NCI-H345 (cell line): ENCODE measurements at regions not wholly inside any gene's neighbourhood (a gene's known extent, or its start where the extent isn't known, plus 50 kb on each side); places are given as distances from the start of the nearest gene placed in this dataset.

Experiments
- DNase-seq: peaks from one replicate; lab custom pipeline; 2025; lab: John Stamatoyannopoulos, UW

DNA sequence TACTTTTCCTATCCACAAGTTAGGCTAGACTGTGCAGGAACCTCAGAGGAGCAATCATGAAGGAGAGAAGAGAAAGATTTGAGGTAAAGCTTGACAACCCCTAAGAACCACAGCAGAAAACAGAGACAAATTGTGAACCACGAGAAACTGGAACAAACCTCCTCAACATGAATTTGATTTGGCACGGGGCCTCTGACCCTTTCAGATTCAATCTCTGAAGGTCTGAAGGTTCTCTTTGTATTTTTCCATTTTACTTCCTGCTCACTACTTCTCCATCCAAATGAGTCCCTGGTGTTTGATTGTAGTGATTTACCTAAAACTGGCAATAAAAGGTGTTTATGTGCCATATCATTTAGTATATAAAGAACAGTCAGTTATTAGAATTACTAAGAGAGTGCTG lies 126.1 kb upstream of the STXBP5 start:
- DNase-seq: no peak

DNA sequence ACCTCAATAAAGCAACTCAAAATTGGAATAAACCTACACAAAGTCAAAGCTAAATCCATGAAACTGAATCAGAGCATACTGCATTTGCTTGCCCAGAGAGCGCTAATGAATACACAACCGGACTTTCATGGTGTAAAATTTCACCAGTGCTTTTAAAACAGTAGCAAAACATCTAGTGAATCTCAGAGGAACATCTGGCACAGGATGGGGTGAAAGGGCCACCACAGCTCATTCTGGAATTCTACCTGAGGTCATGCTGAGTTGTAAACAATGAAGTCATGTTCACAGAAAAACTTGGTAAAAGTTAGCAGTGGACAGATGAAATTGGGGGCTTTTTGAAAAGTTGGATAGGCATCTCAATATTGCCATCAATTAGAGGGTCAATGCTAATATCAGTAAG lies 125.6 kb upstream of the STXBP5 start:
- no peak for DNase-seq

DNA sequence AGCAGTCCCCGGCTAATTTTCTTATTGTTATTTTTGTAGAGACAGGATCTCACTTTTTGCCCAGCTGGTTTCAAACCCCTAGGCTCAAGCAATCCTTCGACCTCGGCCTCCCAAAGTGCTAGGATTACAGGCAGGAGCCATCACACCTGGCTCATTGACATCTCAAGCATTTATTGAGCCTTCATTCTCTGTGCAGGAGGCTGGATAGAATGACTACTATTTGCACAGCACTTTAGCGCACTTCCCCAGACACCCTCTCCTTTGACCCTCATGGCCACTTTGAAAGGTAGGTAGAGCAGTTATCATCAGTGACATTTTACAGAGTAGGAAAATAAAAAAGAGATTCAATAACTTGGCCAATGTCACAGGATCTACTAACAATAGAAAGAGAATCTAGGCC lies 124.0 kb upstream of the STXBP5 start:
- DNase-seq: peak; percentile 45

DNA sequence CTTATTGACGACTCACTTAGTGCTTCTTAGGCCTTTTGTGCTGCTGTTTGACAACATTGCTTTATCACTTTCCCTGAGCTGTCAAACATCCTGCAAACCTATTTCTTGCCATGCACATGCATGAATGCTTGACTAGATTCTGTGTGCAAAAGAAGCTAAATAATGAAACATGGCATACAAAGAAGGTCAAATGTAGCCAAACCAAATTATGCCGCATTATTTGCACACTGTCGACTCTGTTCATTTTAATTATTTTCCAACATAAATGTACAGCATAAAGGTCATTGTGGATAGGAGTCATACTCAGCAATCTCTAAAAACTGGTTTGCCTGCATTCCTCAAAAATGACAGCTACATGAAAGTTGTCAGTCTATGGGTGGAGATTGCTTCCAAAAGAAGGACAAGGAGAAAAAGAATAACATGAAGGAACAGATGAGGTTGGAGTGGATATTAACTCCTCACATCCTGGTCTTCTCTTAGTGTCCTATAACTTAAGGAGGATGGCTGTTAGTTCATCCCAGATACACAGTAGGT lies 123.1 kb upstream of the STXBP5 start:
- DNase-seq: no peak

DNA sequence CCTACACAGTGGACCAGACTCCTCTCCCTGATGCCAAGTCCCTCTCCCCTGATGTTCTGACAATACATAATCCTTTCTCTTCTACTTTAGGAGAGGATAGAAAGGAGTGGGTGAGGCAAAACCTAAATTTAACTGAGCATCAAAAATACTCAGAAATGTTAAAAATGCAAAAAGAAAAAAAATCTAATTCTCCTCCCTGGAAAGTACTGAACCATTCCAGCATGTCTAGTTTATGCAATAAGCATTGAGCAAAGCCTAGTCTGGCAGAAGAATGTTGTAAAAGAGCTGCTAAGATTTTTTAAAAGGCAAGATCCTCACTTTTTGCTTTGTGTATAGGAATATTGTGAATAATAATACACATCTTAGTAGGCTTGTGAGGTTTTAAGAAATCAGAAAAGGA lies 116.6 kb upstream of the STXBP5 start:
- no peak for DNase-seq

DNA sequence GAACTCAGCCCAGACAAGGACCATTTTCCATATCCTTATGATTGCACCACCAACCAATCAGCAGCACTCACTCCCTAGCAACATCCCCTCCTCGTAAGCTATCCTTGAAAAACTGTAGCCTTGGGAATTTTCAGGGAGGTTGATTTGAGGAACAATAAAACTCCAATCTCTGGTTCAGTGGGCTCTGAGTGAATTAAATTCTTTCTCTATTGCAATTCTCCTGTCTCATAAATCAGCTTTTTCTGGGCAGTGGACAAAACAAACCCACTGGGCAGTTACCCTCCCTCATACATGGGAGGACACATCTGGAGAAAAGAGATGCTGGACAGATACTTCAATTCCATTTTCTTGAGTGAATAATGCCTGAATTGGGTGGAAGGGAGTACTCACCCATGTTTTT lies 115.4 kb upstream of the STXBP5 start:
- DNase-seq: no peak

DNA sequence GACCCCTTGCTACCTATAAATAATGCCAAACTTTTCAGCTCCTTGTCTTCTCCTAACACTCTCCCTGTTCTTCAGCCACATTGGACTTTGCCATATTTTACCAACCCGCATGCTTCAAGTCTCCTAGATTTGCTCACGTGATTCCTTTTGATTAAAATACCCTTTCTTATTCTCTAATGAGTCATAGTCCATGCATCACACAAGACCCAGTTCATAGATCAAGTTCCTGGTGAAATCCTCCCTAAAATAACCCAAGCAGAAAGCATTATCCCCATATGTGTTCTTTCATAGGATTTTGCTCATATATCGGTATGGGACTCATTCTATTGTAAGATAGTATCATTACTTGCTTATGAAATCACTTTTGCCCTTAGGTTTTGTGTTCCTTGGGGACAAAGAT lies 108.9 kb upstream of the STXBP5 start:
- DNase-seq: no peak

DNA sequence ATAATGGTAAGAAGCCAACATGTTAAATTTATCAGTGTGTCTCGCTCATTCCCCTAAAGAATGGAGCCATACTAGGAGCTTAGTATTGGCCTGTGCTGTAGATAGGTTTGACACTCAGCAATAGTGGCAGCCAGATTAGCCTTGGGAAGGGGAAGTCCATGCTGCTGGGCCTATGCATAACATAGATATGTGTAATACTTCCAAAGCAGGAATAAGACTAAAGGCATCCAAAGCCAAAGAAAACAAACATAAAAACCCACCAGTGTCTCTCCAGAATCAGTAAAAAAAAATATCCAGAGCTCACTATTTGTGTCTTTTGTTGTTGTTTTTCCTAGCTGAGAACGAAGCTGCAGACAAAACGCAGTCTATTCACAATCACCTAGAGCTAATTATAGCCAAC lies 104.2 kb upstream of the STXBP5 start:
- no peak for DNase-seq

DNA sequence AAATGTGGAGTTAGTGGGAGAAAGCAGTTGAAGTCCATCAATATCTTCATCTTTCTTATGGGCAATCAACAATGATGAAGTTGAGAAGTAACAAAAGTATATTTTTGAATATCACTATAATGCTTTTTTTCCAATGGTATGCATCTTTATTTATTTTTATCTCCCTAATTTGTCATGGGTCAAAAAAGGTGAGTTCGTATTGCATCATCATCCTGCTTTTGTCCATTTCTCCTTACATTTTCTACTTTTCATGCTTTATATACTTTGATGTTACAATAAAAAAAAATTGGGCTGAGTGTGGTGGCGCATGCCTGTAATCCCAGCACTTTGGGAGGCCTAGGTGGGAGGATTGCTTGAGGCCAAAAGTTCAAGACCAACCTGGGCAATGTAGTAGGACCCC lies 101.2 kb upstream of the STXBP5 start:
- no peak for DNase-seq

DNA sequence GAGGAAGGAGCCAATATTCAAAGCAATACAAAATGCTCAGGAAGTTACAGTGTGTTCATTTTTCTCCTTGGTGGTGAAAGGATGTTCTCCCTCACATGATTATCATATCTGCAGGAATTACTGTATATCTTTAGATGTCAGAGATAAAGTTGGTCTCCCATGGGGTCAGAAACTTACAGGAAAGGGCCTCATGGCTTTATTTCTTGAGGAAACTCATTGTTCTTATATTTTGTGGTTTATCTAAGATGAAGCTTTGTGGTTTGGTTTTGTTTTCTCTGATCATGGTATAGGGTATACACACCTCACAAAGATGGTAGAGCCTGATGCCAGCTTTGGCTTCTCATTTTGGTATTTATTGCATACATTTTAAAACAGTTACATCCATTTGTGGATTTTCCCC lies 100.5 kb upstream of the STXBP5 start:
- DNase-seq: no peak

DNA sequence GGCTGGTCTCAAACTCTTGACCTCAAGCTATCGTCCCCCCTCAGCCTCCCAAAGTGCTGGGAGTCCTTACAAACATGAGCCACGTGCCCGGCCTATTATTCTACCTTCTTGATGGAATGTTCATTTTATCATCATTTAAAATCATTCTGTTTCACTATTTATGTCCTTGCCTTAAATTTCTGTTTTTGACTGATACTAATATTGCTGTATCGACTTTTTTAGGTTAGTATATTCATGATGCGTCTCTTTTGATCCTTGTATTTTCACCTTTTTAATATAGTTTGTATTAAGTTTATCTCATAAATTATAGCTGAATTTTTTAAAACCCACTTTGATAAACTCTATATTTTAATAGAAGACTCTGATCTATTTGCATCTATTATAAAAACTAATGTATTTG lies 98.4 kb upstream of the STXBP5 start:
- DNase-seq: no peak

DNA sequence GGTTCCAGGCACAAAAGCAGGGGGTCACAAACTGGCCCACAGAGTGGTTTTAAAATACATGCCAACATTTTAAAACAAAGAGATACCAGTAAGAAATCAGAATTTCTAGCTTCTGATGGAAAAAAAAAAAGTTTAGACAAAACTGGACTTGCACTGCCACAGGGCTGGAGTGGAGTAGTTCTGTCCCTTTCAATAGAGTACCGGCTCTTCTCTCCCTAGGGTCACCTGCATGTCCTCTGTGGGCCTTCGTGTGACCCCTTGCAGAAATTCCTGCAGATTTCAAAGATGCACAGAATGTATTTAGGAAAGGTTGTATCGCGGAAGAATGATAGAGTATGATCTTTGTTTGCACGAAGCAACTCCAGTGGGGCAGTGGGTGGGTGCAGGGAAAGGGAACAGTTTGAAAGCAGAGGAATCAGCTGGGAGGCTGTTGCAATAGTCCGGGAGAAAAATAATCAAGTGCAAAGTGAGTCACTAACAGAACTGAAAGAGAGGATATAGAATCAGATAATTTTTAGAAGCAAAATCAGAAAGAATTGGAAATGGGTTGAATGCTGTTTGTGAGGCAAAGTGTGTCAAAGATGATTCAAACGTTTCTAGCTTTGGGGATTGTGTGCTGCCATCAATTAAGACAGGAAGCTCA lies 97.3 kb upstream of the STXBP5 start:
- DNase-seq: no peak

DNA sequence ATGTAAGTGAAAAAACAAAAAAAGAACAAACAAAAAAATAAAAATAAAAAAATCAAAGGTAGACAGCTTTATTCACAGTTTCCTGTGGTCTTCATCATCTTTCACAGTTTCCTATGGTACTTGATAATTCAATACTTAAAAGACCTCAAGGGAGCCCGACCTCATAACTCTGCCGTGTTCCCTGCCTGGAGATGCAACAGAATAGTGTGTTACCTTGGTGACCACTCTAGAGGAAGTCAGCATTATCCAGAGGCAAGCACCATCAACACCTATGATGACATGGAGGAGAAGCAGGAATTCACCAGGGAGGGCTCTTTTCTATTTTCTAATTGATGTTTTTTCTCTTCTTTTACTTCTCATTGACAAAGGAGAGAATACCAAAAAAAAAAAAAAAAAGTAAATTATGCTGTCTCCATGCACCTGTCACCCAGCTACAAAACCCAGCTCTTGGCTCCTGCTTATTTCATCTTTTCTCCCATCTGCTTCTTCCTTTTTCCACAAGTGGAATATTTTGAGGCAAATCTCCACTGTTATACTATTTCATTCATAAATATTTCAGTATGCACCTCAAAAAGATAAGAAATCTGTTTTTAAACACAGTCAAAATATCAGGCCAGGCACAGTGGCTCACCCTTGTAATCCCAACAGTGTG lies 95.8 kb upstream of the STXBP5 start:
- peak; percentile 19 for DNase-seq

DNA sequence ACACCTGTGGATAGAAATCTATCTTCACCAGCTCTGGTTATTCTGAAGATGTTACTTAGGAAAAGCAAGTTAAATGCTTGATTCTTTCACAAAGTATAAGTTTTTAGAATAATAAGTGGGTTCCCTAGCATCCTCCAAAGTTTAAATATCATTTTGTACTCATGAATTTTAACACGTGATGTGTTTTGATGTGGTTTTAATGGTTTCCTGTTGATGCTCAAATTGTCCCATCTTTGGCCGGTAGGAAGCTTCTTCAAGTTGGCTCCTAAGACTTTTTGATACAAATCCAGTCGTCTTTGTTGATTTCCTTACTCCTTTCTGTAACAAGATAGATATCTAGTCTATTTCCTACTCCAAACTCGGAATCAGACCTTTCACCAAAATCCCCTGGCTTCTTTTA lies 94.5 kb upstream of the STXBP5 start:
- DNase-seq: no peak

DNA sequence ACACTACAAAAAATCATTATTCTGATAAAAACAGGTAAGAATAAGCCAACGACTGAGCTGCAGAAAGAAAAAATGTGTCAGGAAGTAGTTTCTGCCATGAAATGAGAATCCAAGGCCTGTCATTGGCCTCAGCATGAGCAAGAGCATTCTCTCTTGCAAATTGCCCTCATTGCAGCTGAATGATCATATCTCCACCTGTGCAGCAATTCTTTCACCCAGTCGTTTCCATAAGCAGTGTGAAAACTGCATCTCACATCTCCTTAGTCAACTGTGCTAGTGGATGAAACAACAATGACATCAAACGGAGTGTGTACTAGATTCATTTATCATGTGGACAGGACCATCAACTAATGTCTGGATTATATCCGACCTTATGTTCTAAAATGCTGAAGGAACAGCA lies 88.2 kb upstream of the STXBP5 start:
- DNase-seq: no peak

DNA sequence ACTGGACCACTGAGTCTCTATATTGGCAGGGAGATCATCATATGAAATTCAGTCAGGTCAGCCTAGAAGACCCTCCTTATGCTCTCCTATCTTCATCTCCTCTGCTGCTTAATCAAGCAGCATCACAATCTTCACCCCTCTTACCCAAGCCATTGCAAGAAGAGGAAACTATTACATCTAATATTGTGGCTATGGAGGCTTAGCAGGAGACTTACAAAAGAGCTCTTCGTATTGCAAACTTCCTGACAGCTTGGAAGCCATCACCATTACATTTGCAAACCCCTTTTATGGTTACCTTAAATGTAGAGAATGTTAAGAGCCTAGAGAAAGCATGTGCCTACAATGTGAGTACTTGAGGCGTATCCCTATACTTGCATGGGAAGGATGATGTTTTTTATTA lies 87.2 kb upstream of the STXBP5 start:
- DNase-seq: no peak

DNA sequence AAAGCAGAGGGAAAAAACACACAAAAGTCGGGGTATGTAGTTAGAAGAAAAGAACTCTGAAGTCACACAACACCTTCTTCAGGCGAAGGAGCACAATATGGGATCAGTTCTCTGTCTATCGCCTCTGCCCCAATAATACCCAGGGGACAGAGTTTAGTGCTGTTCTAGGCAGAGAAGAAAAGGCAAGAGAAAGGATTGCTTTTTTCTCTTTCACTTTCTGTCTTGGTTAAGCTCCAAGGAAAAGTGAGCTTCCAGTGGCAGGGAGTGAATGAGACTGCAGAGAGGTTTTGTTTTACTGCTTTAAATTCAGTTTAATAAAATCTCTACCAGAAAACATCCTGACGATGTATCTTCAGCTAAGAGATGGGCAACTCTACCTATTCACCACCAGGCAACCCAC lies 86.6 kb upstream of the STXBP5 start:
- DNase-seq: no peak

DNA sequence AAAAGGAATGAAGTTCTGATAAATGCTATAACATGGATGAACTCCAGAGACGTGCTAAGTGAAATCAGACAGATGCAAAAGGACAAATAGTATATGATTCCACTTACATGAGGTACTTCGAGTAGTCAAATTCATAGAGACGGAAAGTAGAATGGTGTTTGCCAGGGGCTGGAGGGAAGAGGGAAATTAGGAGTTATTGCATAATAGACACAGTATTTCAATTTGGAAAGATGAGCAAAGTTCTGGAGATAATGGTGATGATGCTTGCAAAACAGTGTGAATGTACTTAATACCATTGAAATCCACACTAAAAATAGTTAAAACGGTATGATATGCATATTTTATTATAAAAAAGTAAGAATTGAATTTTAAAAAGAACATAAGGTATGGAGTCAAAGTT lies 84.9 kb upstream of the STXBP5 start:
- DNase-seq: no peak

DNA sequence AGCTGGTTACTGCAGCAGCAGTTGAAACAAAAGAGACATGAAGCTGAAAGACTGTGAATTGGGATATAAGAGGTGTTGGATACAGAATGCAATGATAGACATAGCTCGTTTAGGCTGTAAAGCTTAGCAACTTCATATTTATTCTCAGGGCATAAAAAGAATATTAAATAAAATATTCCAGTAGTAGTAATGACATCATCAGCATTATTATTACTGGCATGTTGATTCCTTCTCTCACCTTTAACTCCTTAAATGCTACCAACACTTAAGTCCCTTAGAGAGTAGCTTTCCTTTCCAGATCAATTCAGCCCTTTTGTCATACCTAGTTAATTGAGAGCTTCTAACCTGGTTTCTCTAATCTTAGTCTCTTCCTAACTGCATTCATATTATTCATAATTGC lies 81.4 kb upstream of the STXBP5 start:
- DNase-seq: no peak

DNA sequence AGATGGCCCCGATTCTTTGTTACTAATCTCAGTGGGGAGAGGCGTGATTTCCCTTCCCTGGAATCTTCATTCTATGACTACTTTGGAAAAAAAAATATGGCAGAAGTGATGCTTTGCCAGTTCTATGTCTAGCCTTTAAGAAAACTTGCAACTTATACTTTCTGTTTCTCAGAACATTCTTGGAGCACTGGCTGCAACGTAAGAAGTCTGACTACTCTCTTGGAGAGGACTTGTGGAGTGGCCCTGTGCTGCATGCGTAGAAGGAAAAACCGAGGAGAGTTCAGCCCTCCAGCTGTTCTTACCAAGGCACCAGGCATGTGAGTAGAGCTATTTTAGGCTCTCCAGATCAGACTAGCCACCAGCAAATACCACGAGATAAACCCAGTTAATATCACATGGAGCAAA lies 77.6 kb upstream of the STXBP5 start:
- no peak for DNase-seq

DNA sequence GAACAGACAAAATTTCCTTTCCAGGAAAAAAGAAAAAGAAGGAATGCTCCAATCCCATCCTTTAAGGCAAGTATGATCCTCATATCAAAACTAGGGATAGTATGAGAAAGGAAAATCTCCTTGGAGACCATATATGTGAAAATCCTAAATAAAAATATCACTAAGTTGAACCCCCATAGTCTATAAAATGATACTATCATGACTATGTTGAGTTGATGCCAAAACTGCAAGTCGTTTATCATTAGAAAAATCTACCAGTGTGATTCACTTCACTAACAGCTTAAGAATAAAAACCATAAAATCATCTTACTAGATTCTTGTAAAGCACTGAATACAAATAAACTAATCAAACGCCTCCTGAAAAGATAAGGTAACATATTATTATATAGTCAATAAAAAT lies 76.6 kb upstream of the STXBP5 start:
- DNase-seq: no peak

DNA sequence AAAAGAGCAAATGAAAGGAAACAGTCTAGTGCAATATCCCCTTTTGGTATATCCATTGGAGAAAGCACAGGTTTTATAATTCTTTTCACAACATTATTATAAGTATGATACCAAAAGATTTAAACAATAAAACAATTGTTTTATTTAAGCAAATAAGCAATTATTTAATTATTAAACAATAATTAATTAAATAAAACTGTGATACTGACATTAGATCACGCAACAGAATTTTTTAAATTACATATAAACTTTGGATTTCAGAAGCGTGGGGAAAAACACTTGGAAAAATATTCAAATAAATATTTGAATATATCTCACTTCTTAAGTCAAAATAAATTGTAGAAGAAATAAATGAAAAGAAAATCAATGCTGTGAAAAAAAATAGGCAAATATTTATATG lies 76.2 kb upstream of the STXBP5 start:
- DNase-seq: no peak

DNA sequence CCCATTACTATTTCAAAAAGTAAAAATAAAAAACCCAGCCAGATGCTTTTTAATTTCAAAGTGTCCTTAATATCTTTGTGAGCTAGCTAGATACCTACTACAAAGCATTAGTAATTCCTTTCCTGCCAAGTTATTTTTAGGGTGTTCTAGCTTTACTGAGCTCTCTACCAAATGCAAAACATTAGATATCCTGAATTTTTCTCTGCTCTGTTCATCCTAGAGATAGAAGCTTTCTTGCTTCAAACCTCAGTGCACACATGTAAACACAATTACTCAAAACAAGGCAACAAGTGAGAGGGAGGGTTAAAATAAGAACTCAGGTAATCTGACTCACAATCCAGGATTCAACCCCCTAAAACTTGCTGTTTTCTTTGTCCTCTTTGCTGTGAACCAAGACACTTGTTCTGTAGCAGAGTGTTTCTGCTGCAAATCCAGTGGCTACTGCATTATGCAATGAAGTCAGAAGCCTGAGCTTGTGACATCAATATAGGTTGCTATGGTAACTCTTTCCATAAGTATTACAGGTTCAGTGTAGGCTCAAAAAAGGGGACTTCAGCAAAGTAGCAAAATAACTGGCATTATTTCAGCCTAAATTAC lies 72.6 kb upstream of the STXBP5 start:
- DNase-seq: no peak

DNA sequence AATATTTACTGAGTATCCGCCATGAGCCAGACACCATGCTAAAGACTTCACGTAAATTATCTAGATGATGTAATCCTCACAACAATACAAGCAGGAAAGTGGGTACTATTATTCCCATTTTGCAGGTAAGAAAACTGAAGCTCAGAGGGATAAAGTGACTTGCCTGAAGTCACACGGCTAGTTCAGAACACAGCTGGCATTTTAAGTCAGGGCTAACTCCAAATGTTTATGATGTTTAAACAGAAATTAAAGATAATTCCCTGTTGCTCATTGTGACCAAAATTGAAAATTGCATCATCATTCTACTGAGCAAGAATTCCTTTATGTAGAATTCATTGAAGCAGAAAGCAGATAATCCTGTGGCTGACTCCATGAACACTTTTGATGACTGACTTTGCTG lies 71.3 kb upstream of the STXBP5 start:
- no peak for DNase-seq
